Amniotic stem cell (primary cell): ENCODE measurements at regions not wholly inside any gene's neighbourhood (a gene's known extent, or its start where the extent isn't known, plus 50 kb on each side); places are given as distances from the start of the nearest gene placed in this dataset.

Experiments
- DNase-seq: peaks from one replicate; lab custom pipeline; 2025; lab: John Stamatoyannopoulos, UW

DNA sequence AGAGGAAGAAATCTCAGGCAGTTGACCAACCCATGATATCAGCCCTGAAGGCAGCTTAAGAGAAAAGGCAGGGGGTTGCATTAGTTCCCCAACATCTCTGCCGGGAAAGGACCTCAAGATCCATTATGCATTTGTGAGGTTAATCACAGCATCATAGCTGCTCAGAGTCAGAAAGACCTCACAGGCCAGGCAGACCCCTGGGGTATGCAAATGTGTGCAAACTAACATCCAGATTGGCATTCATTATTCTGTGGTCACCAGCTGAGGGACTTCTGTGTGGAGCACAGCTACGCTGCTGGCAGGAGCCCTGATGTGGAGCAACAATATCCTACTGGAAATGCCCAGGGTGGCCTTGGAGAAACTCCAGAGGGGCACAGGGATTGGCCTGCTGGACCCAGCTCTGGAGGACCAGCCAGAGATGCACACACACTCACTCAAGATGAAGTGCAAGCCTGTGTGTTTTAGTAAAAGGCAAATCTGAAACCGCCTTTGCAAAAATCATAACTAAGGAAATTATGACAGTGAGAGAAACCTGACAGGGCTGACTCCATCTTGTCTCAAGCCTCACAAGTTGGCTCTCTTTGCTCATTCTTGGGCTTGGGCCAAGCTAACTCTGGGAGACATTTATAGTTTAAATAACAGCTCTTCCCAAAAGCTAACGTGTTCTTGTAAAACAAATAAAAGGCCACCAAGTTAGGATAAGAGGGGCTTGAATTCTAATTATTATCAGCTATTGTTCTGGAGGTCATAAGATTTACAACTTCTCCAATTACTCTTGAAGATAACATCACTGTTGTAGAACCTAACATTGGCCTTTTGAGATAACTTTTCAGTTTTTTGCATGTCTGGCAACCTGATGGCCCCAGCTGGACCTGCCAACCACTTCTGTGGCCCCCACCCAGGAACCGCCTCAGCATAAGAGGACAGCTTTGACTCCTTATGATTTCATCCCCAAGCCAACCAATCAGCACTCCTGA lies 257.1 kb downstream of the UACA start:
- DNase-seq: no peak

DNA sequence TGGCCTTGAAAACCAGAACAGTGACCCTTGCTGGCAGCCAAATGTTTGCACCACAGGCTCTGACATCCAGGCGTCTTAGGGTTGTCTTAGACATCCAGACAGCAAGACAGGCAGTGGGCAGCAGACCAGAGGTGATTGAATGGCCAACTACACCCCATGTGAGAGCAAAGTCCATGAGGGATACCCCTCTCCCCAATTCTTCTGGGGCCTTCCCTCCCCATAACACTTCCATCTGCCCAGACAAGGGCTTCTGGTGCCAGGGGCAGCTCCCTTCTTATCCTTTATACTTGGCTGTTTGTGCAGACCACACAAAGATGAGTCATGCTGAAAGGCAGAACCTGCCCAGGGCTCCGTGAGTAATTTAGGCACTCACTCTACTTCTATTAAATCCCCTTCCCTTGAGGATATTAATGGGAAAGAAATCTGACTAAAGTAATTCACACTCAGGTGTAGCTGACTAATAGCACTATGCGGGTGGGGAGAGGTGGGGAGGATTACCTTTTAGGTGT lies 257.9 kb downstream of the UACA start:
- DNase-seq: peak; percentile 60

DNA sequence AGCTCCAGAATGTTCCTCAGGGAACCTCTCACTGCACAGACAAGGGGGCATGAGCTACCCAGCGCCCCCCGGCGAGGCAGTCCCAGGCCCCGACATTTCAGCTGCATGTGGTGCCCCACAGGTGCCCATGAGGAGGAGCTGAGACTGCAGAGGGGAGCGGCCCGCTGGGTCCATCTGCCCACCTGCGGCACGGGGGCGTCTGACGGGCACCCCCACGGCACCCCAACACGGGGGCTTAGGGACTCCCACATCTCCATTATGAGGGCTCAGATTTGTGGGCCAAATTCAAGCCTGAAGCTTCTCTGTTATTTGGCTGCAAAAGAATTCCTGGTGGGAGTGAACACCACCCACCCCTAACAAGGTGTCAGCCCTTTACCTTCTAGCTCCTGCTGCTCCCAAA lies 258.4 kb downstream of the UACA start:
- no peak for DNase-seq

DNA sequence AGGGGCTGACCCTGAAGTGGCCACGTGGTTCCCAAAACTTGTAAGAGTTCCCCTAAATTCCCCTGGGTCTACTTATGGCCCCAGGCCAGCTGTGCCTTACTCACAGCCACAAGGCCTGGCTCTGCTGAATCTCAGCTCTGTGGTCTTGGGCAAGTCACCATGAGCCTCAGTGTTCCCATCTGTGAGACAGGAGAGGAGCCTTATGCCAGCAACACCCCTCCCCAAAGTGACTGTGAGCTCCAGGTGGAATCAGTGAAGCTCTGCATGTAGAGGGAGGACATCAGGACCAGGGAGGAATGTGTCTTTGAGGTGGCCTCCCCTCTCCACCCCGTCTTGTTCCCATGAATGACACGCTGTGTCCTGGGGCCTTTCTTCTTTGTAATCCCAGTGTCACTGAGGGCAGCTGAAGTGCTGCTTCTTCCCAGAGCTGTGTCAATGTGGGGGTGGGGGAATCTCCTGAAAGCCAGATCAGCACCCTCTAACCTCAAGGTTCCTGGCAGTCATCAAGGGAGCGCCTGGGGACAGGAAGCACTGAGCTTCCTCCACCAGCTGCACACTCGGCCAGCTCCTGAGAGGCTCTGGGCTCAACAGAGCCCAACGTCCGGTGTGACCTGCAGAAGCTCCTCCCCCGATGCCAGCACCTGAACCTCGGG lies 258.9 kb downstream of the UACA start:
- DNase-seq: no peak

DNA sequence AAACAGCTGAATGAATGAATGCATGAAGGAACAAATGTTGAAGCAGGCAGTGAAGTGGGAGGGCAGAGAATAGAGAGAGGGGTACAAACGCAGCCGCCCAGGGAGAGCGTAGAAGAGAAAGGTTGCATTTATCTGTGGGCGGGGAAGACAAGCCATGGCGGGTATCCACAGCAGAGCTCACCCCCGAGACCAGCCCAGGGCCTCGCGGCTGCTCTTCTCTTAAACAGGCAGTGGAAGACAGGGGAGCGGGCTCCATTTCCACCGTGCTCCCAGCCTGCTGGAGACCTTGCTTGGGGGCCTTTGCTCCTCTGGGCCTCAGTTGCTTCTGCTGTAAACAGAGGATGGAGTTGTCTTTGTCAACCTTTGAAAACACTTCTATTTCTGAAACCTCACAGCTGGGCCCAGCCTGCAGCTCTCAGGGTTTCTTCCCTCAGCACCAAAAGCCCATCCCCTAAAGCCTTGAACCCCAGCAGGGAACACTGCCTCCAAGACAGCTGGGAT lies 259.5 kb downstream of the UACA start:
- no peak for DNase-seq

DNA sequence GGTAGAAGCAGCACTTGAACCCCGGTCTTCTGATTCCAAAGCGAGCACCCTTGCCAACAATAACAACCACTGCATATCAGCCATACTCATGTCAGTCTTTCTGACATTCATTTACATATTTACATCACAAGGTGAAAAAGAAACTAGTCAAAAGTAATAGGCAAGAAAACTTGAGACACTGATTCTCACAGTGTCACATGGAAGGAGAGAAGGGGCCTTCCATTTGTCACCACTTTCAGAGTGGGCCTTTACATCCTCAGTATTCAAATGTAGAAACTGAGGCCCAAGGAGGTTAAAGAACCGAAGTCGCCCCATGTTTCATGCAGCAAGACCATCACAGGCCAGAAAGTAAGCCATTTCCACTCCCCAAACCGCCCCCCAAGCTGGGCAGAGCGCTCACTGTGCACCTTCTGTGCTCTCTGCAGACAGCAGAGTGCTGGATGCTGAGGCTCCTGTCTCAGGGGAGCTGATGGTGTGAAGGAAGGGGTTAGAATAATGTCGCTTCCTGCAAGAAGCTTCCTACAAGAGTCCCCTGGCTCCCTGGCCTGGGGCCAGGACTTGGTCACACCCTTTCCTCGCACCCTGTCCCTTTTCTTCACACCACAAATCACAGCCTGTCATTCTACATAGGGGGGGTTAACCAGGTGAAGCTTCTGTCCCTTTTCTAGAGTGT lies 260.1 kb downstream of the UACA start:
- no peak for DNase-seq

DNA sequence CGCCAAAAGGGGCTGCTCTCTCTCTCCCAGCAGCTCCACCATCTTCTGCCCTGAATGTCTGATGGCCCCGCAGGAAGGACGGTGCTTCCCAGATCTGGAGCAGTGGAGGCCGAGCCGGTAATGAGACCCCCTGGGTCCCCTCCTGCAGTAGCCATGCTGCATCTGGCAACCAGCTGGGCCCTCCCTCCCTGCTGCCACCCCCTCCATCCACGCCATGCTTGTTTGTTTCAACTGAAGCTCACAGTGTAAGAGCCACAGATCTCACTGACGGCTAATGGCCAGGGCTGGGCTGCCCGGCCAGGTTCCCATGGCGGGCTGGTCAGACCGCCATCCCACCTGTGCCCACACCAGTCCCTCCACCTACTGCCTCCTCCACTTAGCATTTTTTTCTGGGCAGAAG lies 260.8 kb downstream of the UACA start:
- DNase-seq: no peak

DNA sequence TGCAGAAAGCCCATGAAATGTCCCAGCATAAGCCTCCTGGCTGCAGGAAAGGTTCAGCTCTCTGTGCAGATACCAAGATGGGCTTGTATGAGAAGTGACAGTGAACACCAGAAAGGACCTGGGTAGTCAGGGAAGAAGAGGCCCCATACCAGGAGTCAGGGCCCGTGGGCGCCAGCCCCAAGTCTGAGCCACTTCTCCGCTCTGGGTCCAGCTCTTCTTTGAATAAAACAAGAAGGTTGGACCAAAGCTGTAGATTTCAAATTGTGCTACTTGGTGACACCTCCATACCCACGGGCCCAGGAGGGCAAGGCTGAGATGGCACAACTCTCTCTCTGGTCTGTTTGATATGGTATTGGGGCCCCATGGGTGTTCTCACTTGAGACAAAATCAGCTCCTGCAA lies 261.5 kb downstream of the UACA start:
- DNase-seq: no peak

DNA sequence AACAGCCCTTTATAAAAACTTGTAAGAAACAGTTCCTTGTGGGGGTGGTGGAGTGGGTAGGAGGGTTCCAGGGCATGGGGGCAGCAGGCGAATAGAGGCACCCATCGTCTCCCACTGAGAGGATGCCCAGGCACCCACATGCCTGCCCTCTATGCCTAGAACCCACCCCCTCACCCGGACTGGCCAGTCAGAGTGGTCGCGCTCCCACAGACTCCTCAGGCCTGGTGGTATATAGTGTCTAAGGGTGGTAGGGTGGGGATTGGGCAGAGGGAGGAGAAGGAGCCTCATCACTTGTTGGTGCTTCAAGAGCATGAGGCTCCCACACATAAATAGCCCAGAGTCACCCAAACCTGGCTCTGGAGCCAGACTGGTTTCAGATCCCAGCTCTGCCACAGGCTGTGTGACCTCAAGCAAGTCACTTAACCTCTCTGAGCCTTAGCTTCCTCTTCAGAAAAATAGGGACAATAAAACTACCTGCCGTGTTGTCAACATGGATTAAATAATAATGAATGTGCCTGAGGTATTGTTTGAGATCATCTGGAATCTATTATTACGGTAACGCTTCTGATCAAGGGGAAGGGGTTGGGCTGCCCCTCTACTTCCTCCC lies 262.1 kb downstream of the UACA start:
- DNase-seq: no peak

DNA sequence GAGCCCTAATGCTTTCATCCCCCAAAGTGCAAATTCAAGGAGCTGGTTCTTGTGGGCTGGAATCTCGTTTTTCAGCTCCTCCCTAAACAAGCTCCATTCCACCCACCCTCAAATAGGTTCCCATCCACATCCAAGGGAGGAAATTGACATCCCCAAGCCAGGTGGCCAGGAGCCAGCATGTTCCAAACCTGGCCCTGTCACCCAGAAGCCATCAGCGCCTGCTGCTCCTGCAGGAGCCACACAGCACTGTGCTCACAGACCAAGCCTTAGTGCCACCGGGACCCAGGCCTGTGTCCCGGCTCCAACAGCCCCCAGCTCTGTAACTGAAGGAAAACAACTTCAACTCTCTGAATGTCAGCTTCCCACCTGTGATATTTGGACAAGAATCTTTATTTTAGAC lies 263.6 kb downstream of the UACA start:
- DNase-seq: no peak

DNA sequence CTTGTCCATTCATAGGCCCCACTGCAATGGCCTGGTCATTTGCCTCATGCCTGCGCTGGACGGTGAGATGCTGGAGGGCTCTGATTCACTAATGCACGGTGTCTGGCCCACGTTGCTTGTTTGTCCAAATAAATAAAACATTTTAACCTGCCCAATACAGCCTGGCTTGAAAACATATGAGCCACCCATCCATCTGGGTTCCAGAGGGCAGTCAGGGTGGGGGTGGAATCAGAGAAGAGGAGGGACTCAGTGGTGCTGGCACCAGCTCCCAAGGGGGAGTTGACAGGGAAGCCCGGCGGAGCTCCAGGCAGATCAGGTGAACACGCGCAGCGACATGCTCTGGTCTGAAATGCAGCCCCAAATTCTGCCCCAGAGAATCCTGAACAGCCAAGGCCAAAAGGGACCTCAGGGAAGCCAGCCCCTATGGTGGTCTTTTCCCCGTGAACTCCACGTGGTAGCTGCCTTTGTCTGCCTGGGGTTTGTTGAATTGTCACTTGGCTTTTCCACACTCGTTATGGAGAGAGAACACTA lies 265.2 kb downstream of the UACA start:
- DNase-seq: no peak

DNA sequence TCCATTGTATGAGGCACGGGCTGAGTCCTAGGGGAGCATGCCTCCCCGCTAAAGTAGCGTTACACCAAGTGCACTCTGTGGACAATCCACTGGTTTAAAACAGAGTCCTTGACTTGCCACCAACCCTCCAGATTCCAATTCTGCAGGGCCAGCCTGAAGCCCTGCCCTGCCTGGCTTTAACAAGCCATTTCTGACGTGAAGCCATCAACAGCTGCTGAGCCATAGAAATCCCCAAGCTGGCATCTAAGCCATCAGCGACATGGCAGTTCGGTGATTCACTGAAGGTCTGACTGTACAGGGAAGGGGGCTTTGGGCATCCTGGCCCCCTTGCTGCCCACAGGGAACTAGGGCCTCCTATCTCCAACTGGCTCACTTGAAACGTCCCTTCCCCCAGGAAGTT lies 265.7 kb downstream of the UACA start:
- DNase-seq: no peak

DNA sequence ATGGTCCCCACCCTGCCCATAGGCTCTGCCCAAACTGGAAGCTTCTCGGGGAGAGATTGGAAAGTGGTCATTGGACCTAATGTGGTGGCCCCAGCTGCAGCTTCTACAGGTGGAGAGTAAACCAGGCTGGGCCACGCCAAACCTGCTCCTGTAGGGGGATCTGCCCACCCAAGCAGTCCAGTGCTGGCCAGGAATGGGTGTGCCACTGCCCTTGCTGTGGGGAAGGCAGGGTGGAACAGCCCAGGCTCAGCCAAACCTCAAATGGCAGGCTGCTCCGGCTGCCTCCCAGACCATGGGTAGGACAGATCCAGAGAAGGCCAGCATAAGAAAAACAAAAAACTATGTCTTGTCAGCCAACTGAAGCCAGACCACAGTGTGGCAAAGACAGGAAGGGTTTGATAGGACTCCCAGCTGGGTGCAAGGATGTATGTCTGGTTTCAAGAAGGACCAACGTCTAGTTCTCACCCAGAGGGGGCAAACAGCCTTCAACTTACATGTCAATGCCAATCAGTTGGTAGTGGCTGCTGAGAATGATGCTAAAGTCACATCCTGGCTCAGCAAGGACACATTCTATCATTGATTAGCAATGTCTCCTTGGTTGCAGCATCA lies 267.3 kb downstream of the UACA start:
- DNase-seq: no peak

DNA sequence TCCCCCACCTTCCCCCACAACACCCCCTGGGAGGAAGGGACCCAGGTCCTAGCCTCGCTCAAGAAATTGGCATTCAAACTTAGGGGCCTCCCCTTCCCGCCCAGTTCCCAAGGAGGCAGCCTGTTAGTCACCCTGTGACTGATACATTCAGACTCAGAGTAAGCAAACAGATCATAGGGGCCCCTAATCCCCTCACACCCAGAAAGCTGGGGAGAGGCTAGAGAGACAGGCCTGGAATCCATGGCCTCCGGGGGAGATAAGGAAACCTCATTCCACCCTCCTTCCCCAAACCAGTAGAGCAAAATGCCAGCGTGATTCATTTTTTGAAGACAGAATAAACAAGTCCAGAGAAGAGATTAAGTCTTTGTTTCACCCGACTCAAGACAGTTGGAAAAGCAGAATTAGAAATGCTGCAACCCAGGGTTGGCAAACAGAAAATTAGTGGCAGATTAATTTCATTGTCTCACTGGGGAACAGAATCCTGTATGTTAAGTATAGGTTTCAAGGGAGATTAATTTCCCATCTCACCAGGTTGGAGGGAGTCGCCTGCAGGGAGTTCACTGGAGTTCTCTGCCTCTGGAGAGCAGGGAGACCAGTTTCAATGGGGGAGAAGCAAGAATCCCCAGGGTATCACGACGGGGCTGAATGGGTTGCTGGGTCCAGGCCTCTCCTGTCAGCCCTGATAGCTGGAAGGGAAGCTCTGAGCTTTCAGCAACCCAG lies 268.3 kb downstream of the UACA start:
- DNase-seq: peak; percentile 95

DNA sequence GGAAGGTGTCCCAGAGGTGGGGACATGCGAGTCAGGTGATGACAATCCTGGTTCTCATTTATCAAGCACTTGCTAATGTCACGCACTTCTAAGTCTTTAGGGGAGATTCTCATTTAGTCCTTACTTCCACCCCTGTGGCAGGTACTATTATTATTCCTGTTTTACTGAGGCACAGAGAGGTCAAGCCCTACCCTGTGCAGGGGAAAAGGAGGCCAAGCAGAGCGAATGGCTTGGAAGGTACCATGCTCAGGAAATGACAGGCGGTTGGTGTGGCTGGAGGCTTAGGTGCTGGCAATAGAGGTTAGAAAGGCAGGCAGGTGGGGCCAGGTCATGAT lies 268.9 kb downstream of the UACA start:
- no peak for DNase-seq

DNA sequence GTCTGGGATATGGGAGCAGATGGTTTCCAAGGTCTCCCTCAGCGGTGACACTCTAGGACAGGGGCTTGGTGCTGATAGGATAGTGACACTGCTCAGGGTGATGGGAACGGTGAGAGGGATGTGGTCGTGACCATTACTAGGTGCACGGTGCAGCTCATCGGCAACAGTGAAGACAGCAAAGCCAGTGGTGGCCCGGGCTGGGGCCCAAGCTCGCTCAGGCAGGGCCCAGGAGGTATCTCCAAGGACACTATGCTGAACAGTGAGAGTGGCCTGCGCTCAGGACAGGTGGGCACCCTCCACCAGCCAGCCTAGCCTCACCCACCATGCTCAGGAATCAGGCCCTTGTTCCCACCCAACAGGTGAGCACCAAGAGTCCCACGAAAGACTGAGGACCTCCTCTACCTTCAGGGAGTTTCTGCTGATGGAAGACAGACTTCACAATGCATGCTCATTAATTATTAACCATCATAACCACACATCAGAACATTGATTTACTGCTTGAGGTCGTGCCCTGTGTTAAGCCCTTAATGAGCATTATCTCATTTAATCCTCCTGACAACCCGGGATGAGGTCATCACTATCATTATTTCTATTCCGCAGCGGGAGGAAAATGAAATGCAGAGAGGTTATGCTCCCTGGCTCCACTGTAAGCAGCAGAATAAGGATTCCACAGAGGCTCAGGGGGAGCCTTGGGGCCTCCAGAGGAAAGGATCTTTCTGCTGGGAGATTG lies 269.4 kb downstream of the UACA start:
- DNase-seq: no peak

DNA sequence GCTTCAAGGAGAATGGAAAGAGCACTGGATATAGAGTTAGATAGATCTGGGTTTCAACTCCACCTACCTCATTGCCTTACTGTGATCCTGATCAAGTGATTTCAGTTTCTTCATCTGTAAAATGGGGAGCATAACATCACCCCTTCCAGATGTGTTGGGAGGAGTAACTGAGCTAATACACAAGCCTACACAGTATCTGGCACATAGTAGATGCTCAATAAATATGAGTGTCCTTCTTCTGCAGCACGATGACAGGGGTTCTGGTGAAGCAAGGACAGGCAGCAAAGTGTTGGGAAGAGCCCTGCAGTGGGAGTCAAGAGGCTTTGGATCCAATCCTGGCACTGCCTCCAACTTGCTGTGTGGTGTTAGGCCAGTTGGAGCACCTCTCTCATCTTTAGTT lies 270.0 kb downstream of the UACA start:
- DNase-seq: no peak

DNA sequence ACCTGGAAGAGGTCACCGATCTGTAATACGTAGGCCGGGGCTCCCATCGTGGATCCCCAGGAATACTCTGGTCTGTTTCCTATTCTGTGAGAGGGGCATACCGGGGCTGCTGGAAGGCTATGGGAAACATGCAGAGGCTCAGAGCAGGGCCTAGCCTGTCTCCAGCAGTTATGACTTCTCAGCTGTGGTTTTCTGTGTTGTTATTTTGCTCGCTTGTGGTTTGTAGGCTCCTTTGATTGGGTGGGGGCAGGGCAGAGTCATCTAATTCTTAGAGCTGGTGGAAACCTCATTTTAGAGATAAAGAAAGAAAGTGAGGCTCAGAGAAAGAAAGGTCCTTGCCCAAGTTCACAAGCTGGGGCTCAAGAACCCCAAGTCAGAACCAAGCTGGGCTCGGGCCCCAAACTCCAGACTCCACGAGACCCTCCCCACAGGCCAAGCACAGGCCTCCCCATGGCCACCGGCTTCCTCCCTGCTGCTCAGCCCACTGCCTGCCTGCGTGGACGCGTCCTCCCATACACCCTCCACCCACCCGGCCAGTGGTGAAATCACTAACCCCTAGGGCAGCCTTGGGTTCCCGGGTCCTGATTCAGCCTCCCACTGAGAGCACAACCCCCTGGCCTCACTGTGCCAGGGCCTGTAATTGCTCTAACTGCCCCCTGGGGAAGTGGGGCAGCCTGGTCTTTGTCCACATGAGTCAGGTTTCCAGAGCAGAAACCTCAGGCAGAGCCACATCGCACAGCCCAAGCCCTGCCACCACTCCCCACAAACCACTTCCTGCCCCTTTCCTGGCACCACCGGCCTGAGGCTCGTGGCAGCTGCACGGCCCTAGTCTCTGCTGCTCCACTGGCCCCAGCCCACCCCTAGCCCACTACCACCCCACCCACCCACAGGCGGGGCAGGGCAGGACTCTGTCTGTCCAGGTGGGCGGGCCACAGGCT lies 270.8 kb downstream of the UACA start:
- DNase-seq: peak; percentile 63

DNA sequence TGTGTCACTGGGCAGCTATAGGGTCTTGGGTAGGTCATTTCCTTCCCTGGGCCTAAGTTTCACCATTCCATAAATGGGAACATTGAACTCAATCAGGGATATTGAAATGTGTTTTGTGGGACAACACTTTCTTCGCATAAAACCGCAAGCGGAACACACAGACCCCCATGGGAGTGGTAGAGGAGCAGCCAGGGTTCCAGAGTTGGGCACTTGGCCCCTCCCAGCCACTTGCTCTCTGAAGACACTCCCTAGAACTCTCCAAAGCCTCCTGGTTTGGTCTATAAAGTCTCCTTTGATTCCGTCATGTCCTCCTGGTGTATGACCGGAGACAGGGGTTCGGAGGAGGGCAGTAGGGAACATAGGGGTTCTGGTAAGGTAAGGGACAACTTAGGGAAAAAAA lies 271.7 kb downstream of the UACA start:
- DNase-seq: no peak
